Panc1 (cell line): ENCODE measurements at regions not wholly inside any gene's neighbourhood (a gene's known extent, or its start where the extent isn't known, plus 50 kb on each side); places are given as distances from the start of the nearest gene placed in this dataset.

Experiments used
- CTCF ChIP-seq: fragments of 450-650 bp; IDR thresholded peaks from 2 replicates; pipeline ENCODE4 v1.5.1; 2017; ENCODE audit warnings: mild to moderate bottlenecking
- POLR2AphosphoS5 ChIP-seq: IDR thresholded peaks from 2 replicates; pipeline ENCODE4 v1.6.1; 2012; ENCODE audit warnings: mild to moderate bottlenecking, low read depth, low read length, moderate library complexity

- TF ChIP-seq CTCF (no peak), POLR2AphosphoS5 (no peak)
Measured at GRCh38 chr21:24369746-24370145, 1237.5 kb downstream of the MRPL39 start.
